Naive thymus-derived CD4-positive, alpha-beta T cell (primary cell): ENCODE measurements at regions not wholly inside any gene's neighbourhood (a gene's known extent, or its start where the extent isn't known, plus 50 kb on each side); places are given as distances from the start of the nearest gene placed in this dataset.

Experiments used
- ATAC-seq: fragments of 150-1000 bp; cut with Tn5 transposase; 2 replicates; pipeline ENCODE4 v1.10.0; 2021; ENCODE audit warnings: mild to moderate bottlenecking, moderate library complexity
- CTCF ChIA-PET: fragments of 350-600 bp; sonication (Branson Sonifier 250); formaldehyde crosslinking; loops from one replicate; lab custom pipeline; 2021; ENCODE audit warnings: antibody characterized with exemption; lab: Charles Lee
- POLR2A ChIA-PET: fragments of 350-600 bp; sonication (Branson Sonifier 250); formaldehyde crosslinking; loops from one replicate; lab custom pipeline; 2021; ENCODE audit warnings: antibody characterized with exemption, inconsistent platforms; lab: Charles Lee
- DNase-seq, 9 donors: peaks; one replicate each; pipeline versions ENCODE4 v3.0.0 to v3.0.0-alpha.2; 2020 to 2022; ENCODE audit warnings: mixed read lengths in 1 of 9
- H3K27ac ChIP-seq: one replicate; pipeline ENCODE4 v1.7.0; 2013; ENCODE audit warnings: mild to moderate bottlenecking, low read depth, low read length, moderate library complexity
- H3K27me3 ChIP-seq, 2 donors: one replicate each; pipeline ENCODE4 v1.7.0; 2013; ENCODE audit warnings: low read length in 2 of 2, mild to moderate bottlenecking in 2 of 2, moderate library complexity in 2 of 2; ENCODE audit not compliant: control insufficient read depth in 2 of 2, insufficient read depth in 2 of 2
- H3K36me3 ChIP-seq, 3 experiments: 1 replicate in 2 of 3; 2 replicates in 1 of 3; pipeline ENCODE4 v1.7.0; 2013; ENCODE audit warnings: low read length in 3 of 3, mild to moderate bottlenecking in 3 of 3, moderate library complexity in 1 of 3; ENCODE audit not compliant: insufficient read depth in 3 of 3, control insufficient read depth in 2 of 3
- H3K4me1 ChIP-seq, 2 donors: one replicate each; pipeline ENCODE4 v1.7.0; 2013; ENCODE audit warnings: low read length in 2 of 2, mild to moderate bottlenecking in 2 of 2, moderate library complexity in 1 of 2; ENCODE audit not compliant: control insufficient read depth in 2 of 2, insufficient read depth in 2 of 2
- H3K4me3 ChIP-seq: 2 replicates; pipeline ENCODE4 v1.7.0; 2013; ENCODE audit warnings: mild to moderate bottlenecking, low read length
- H3K9me3 ChIP-seq, 3 experiments: 1 replicate in 2 of 3; 2 replicates in 1 of 3; pipeline ENCODE4 v1.7.0; 2013; ENCODE audit warnings: low read length in 3 of 3; ENCODE audit not compliant: control insufficient read depth in 2 of 3
- H3K27ac Mint-ChIP-seq, 9 donors: one replicate each; pipeline ENCODE4 v1.8.0; 2020 to 2022; ENCODE audit warnings: mixed read lengths in 9 of 9, mild to moderate bottlenecking in 8 of 9, moderate library complexity in 5 of 9, inconsistent platforms in 2 of 9
- H3K27me3 Mint-ChIP-seq, 5 donors: one replicate each; pipeline ENCODE4 v1.8.0; 2021 to 2022; ENCODE audit warnings: mixed read lengths in 5 of 5, mild to moderate bottlenecking in 1 of 5
- H3K36me3 Mint-ChIP-seq, 5 donors: one replicate each; pipeline ENCODE4 v1.8.0; 2020 to 2022; ENCODE audit warnings: mixed read lengths in 5 of 5, mild to moderate bottlenecking in 3 of 5, inconsistent platforms in 1 of 5
- H3K4me1 Mint-ChIP-seq, 7 donors: one replicate each; pipeline ENCODE4 v1.8.0; 2020 to 2022; ENCODE audit warnings: mixed read lengths in 7 of 7, mild to moderate bottlenecking in 3 of 7, inconsistent platforms in 1 of 7
- H3K4me3 Mint-ChIP-seq, 10 donors: one replicate each; pipeline ENCODE4 v1.8.0; 2020 to 2022; ENCODE audit warnings: mild to moderate bottlenecking in 10 of 10, mixed read lengths in 10 of 10, moderate library complexity in 6 of 10, inconsistent platforms in 2 of 10
- H3K9me3 Mint-ChIP-seq, 11 donors: one replicate each; pipeline ENCODE4 v1.8.0; 2020 to 2022; ENCODE audit warnings: mixed read lengths in 11 of 11, mild to moderate bottlenecking in 4 of 11, inconsistent platforms in 1 of 11, moderate library complexity in 1 of 11
- intact Hi-C, 2 donors: fragments of 100-400 bp; cut with micrococcal nuclease; formaldehyde crosslinking; loops; one replicate each; pipeline ENCODE4 v1.15.1; 2023

DNA sequence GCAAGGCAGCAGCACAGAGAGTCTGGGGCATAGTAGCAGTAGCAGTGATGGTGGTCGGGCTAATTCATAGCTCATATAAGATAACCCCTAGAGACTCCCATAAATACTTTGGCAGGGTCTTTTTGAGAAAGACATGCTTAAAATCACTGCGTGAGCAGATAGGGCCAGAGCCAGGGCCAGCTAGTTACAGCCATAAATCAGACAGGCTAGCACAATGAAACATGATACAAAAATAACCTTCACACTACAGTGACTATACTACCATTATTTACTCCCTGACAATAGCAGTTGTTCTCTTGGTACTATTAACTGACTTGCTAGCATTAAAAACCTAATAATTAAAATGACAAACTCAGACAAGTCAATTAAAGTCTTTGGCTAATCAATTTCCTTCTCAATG, 295.9 kb downstream of the SMARCA1 start:
- ATAC-seq (no peak), DNase-seq (no peak)
- Histone ChIP-seq H3K4me3 (no peak overlapping the region), H3K4me1 (no peaks in the 10 kb centered on the region), H3K9me3 (no peaks in the 10 kb centered on the region), H3K27ac (no peak overlapping the region), H3K27me3 (no peaks in the 10 kb centered on the region), H3K36me3 (no peaks in the 10 kb centered on the region)
- H3K4me3 Mint-ChIP-seq = no peak overlapping the region
- ChIA-PET CTCF (no interaction called here), POLR2A (no interaction called here)
- no peaks in the 10 kb centered on the region for H3K36me3 Mint-ChIP-seq
- intact Hi-C loops = no loop called here
- no peak overlapping the region for H3K27ac Mint-ChIP-seq
- no peaks in the 10 kb centered on the region for H3K4me1 Mint-ChIP-seq
- H3K27me3 Mint-ChIP-seq = no peaks in the 10 kb centered on the region
- peaks cover 0 to 2% (median 0%) of the 10 kb centered on the region in 11 donors for H3K9me3 Mint-ChIP-seq

- Histone ChIP-seq H3K27me3 (no peaks in the 10 kb centered on the region), H3K9me3 (no peaks in the 10 kb centered on the region), H3K36me3 (no peaks in the 10 kb centered on the region), H3K27ac (no peak overlapping the region), H3K4me3 (no peak overlapping the region), H3K4me1 (no peaks in the 10 kb centered on the region)
- H3K27ac Mint-ChIP-seq = no peak overlapping the region
- H3K27me3 Mint-ChIP-seq = no peaks in the 10 kb centered on the region
- H3K4me1 Mint-ChIP-seq = no peaks in the 10 kb centered on the region
- ATAC-seq (no peak), DNase-seq (no peak)
- no peaks in the 10 kb centered on the region for H3K36me3 Mint-ChIP-seq
- no peak overlapping the region for H3K4me3 Mint-ChIP-seq
- ChIA-PET POLR2A (no interaction called here), CTCF (no interaction called here)
- H3K9me3 Mint-ChIP-seq = no peaks in the 10 kb centered on the region
- intact Hi-C loops = no loop called here
These were observed 329.9 kb downstream of the SMARCA1 start for GRCh38 chrX:129193357-129193756.

DNA sequence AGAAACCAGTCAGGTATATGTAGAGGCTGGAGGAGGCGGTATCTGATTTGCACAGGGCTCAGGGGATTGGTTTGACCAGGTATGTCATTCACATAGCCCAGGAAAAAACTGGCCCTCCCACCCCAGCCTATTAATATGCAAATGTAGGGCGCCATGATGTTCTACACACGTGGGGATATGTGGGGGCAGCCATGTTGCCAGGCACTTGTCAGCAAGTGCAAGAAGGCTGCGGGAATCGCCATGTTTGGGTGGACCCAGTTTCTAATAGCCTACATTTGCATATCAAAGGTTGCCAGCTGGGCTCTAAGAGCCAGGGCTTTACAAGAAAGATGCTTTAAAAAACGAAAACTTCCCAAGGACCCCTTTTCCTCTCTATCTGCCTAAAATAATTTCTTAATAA, 335.1 kb downstream of the SMARCA1 start:
- Histone ChIP-seq H3K4me1 (no peaks in the 10 kb centered on the region), H3K27me3 (no peaks in the 10 kb centered on the region), H3K4me3 (no peak overlapping the region), H3K9me3 (no peaks in the 10 kb centered on the region), H3K36me3 (no peaks in the 10 kb centered on the region), H3K27ac (no peak overlapping the region)
- DNase-seq (no peak), ATAC-seq (no peak)
- no peaks in the 10 kb centered on the region for H3K9me3 Mint-ChIP-seq
- intact Hi-C loops = no loop called here
- H3K27ac Mint-ChIP-seq = no peak overlapping the region
- ChIA-PET POLR2A (no interaction called here), CTCF (no interaction called here)
- no peaks in the 10 kb centered on the region for H3K36me3 Mint-ChIP-seq
- no peaks in the 10 kb centered on the region for H3K27me3 Mint-ChIP-seq
- H3K4me3 Mint-ChIP-seq = no peak overlapping the region
- H3K4me1 Mint-ChIP-seq = no peaks in the 10 kb centered on the region

DNA sequence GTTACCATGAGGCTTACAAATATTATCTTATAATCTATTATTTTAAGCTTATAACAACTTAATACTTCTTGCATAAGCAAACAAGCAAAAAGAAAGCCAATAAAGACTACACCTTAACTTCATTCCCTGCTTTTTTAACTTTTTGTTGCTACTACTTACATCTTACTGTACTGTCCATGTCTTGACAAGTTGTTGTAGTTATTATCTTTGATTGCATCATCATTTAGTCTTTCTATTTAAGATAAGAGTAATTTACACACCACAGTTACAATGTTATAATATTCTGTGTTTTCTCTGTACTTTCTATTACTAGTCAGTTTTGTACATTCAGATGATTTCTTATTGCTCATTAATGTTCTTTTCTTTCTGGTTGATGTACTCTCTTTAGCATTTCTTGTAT, 346.6 kb downstream of the SMARCA1 start:
- ChIA-PET POLR2A (no interaction called here), CTCF (no interaction called here)
- H3K27me3 Mint-ChIP-seq = peaks cover 0 to 5% (median 0%) of the 10 kb centered on the region in 5 donors
- Histone ChIP-seq H3K27me3 (no peaks in the 10 kb centered on the region), H3K9me3 (no peaks in the 10 kb centered on the region), H3K4me1 (no peaks in the 10 kb centered on the region), H3K36me3 (no peaks in the 10 kb centered on the region), H3K4me3 (no peak overlapping the region), H3K27ac (no peak overlapping the region)
- H3K27ac Mint-ChIP-seq = no peak overlapping the region
- H3K4me1 Mint-ChIP-seq = no peaks in the 10 kb centered on the region
- ATAC-seq (no peak), DNase-seq (no peak)
- H3K36me3 Mint-ChIP-seq = no peaks in the 10 kb centered on the region
- no peak overlapping the region for H3K4me3 Mint-ChIP-seq
- H3K9me3 Mint-ChIP-seq = peaks cover 0 to 22% (median 4%) of the 10 kb centered on the region in 11 donors
- intact Hi-C loops = no loop called here

DNA sequence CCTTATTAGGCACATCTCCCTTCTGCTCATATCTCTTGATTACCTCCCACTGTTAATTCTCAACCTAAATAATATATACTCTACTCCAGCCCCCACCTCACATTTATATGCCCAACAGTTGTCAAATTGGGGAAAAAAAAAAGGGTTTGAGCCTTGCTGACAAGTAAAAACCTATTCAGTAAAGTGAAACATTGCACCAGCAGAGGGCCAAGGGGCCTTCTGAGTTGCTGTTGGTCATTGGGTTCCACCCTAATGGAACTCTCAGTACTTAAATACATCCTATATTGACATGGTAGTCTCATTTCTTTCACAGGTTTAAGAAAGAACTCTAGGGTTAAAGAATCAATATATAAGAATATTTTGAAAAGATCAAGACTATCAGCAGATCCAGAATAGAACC, 362.2 kb downstream of the SMARCA1 start:
- no peaks in the 10 kb centered on the region for H3K36me3 ChIP-seq
- DNase-seq = no peak
- H3K4me1 ChIP-seq = no peaks in the 10 kb centered on the region
- no peak overlapping the region for H3K4me3 ChIP-seq
- H3K27me3 Mint-ChIP-seq = no peaks in the 10 kb centered on the region
- CTCF ChIA-PET = no interaction called here
- no peaks in the 10 kb centered on the region for H3K4me1 Mint-ChIP-seq
- no peak for ATAC-seq
- H3K9me3 Mint-ChIP-seq = peaks cover 0 to 10% (median 0%) of the 10 kb centered on the region in 11 donors
- H3K9me3 ChIP-seq = no peaks in the 10 kb centered on the region
- H3K27ac ChIP-seq = no peak overlapping the region
- H3K36me3 Mint-ChIP-seq = no peaks in the 10 kb centered on the region
- intact Hi-C loops = no loop called here
- no peaks in the 10 kb centered on the region for H3K27me3 ChIP-seq
- H3K27ac Mint-ChIP-seq = no peak overlapping the region
- POLR2A ChIA-PET = no interaction called here
- no peak overlapping the region for H3K4me3 Mint-ChIP-seq

DNA sequence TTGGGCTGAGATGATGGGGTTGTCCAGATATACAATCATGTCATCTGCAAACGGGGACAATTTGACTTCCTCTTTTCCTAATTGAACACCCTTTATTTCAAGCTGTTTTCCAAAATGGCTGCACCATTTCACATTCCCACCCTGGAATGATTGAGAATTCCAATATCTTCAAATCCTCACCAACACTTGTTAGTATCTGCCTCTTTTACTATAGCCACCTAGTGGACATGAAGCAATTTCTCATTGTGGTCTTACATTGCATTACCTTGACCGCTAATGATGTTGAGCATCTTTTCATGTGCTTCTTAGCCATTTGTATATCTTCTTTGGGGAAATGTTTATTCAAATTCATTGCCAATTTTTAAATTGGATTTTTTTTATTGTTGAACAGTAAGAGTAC, 364.8 kb downstream of the SMARCA1 start:
- intact Hi-C loops = no loop called here
- H3K27me3 ChIP-seq = no peaks in the 10 kb centered on the region
- DNase-seq (no peak), ATAC-seq (no peak)
- no peaks in the 10 kb centered on the region for H3K9me3 ChIP-seq
- no peaks in the 10 kb centered on the region for H3K36me3 Mint-ChIP-seq
- no peak overlapping the region for H3K4me3 ChIP-seq
- H3K27ac Mint-ChIP-seq = no peak overlapping the region
- no peak overlapping the region for H3K4me3 Mint-ChIP-seq
- no peak overlapping the region for H3K27ac ChIP-seq
- no peaks in the 10 kb centered on the region for H3K4me1 Mint-ChIP-seq
- POLR2A ChIA-PET = no interaction called here
- CTCF ChIA-PET = no interaction called here
- H3K27me3 Mint-ChIP-seq = no peaks in the 10 kb centered on the region
- no peaks in the 10 kb centered on the region for H3K36me3 ChIP-seq
- peaks cover 0 to 10% (median 2%) of the 10 kb centered on the region in 11 donors for H3K9me3 Mint-ChIP-seq
- no peaks in the 10 kb centered on the region for H3K4me1 ChIP-seq

DNA sequence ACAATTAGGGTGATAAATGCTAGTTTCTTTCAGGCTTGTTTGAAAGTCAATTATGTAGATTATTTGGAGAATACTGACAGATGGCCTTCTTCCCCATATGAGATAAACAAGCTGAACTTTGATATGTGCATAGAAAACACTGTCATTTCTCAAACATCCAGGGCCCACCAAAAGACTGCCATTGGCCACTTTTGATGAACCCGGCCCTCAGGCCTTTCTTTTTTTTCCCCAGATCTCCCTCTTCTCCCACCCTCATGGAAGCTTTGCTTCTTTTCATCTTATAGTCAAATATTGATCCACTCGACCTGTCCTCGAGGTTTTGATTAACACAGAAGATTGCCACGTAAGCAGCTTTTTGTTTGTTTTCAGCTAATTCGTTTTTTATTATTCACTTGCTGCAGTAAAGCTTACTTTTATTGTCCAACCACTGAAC, 377.4 kb downstream of the SMARCA1 start:
- H3K27ac Mint-ChIP-seq = no peak overlapping the region
- no peak overlapping the region for H3K27ac ChIP-seq
- intact Hi-C loops = no loop called here
- H3K36me3 Mint-ChIP-seq = no peaks in the 10 kb centered on the region
- no peaks in the 10 kb centered on the region for H3K36me3 ChIP-seq
- no peaks in the 10 kb centered on the region for H3K27me3 ChIP-seq
- DNase-seq (no peak), ATAC-seq (no peak)
- H3K4me3 ChIP-seq = no peak overlapping the region
- H3K4me1 Mint-ChIP-seq = no peaks in the 10 kb centered on the region
- H3K27me3 Mint-ChIP-seq = no peaks in the 10 kb centered on the region
- no peaks in the 10 kb centered on the region for H3K9me3 ChIP-seq
- no peak overlapping the region for H3K4me3 Mint-ChIP-seq
- POLR2A ChIA-PET = no interaction called here
- peaks cover 0 to 2% (median 0%) of the 10 kb centered on the region in 11 donors for H3K9me3 Mint-ChIP-seq
- CTCF ChIA-PET = no interaction called here
- H3K4me1 ChIP-seq = no peaks in the 10 kb centered on the region
